Central memory CD4-positive, alpha-beta T cell (primary cell): ENCODE measurements at regions not wholly inside any gene's neighbourhood (a gene's known extent, or its start where the extent isn't known, plus 50 kb on each side); places are given as distances from the start of the nearest gene placed in this dataset.

Experiments used
- DNase-seq: peaks from one replicate; pipeline ENCODE4 v3.0.0; 2022

GRCh38 chrX:10902001-10902400, 209.1 kb upstream of the HCCS start:
- DNase-seq: no peak

GRCh38 chrX:10903523-10903922, 207.6 kb upstream of the HCCS start:
- DNase-seq: no peak

- no peak for DNase-seq
These were observed 206.9 kb upstream of the HCCS start for GRCh38 chrX:10904220-10904619.

GRCh38 chrX:10906866-10907265, 204.3 kb upstream of the HCCS start:
- no peak for DNase-seq

- DNase-seq: no peak
These were observed 189.0 kb upstream of the HCCS start for GRCh38 chrX:10922159-10922558.

GRCh38 chrX:10922835-10923234, 188.3 kb upstream of the HCCS start:
- DNase-seq: no peak

GRCh38 chrX:10923466-10923865, 187.7 kb upstream of the HCCS start:
- DNase-seq: no peak

- DNase-seq: no peak
These were observed 184.7 kb upstream of the HCCS start for GRCh38 chrX:10926404-10926803.

- DNase-seq: no peak
These were observed 184.2 kb upstream of the HCCS start for GRCh38 chrX:10926891-10927290.

GRCh38 chrX:10929747-10930146, 181.4 kb upstream of the HCCS start:
- DNase-seq: no peak

- no peak for DNase-seq
These were observed 181.0 kb upstream of the HCCS start for GRCh38 chrX:10930151-10930550.

- DNase-seq: no peak
These were observed 179.2 kb upstream of the HCCS start for GRCh38 chrX:10931976-10932375.

- no peak for DNase-seq
These were observed 178.2 kb upstream of the HCCS start for GRCh38 chrX:10932842-10933440.

- no peak for DNase-seq
These were observed 175.6 kb upstream of the HCCS start for GRCh38 chrX:10935501-10935900.

- DNase-seq: no peak
These were observed 174.2 kb upstream of the HCCS start for GRCh38 chrX:10936976-10937375.

- no peak for DNase-seq
These were observed 172.7 kb upstream of the HCCS start for GRCh38 chrX:10938365-10938923.

- DNase-seq: no peak
These were observed 171.7 kb upstream of the HCCS start for GRCh38 chrX:10939424-10939823.

GRCh38 chrX:10944136-10944885, 166.8 kb upstream of the HCCS start:
- no peak for DNase-seq

- DNase-seq: no peak
These were observed 165.6 kb upstream of the HCCS start for GRCh38 chrX:10945498-10945897.

GRCh38 chrX:10949541-10949940, 161.6 kb upstream of the HCCS start:
- no peak for DNase-seq

- no peak for DNase-seq
These were observed 158.5 kb upstream of the HCCS start for GRCh38 chrX:10952619-10953018.

- DNase-seq: no peak
These were observed 145.8 kb upstream of the HCCS start for GRCh38 chrX:10965174-10965798.

GRCh38 chrX:10966057-10966456, 145.1 kb upstream of the HCCS start:
- DNase-seq: no peak

- DNase-seq: no peak
These were observed 140.0 kb upstream of the HCCS start for GRCh38 chrX:10971176-10971575.
